K562 (cell line): ENCODE measurements at regions not wholly inside any gene's neighbourhood (a gene's known extent, or its start where the extent isn't known, plus 50 kb on each side); places are given as distances from the start of the nearest gene placed in this dataset.

Experiments used
- CBFA2T3 ChIP-seq: fragments of 450-650 bp; IDR thresholded peaks from 2 replicates; pipeline ENCODE4 v1.6.1; 2017
- FOSL1 ChIP-seq: fragments of 200-800 bp; sonication (Bioruptor generic); conservative IDR thresholded peaks from 2 replicates; pipeline ENCODE4 v1.6.1; 2016; ENCODE audit warnings: missing genetic modification characterization, missing compliant biosample characterization
- FOXK2 ChIP-seq, 2 experiments: fragments of 450-650 bp; IDR thresholded peaks in 1 of 2; conservative IDR thresholded peaks in 1 of 2; 2 replicates each; pipeline ENCODE4 v1.6.1; 2016; ENCODE audit warnings: low read depth in 2 of 2, mild to moderate bottlenecking in 1 of 2
- HDAC1 ChIP-seq, 2 experiments: fragments of 450-650 bp; IDR thresholded peaks; 2 replicates each; pipeline ENCODE4 v1.6.1; 2016 to 2017; ENCODE audit warnings: inconsistent platforms in 1 of 2, mild to moderate bottlenecking in 1 of 2, moderate library complexity in 1 of 2
- HSF4 ChIP-seq: fragments of 250-450 bp; sonication (Bioruptor Pico); IDR thresholded peaks from 2 replicates; pipeline ENCODE4 v2.1.2; 2022; ENCODE audit warnings: mild to moderate bottlenecking, moderate library complexity, borderline replicate concordance
- KDM1A ChIP-seq, 2 experiments: fragments of 450-650 bp; IDR thresholded peaks; 2 replicates each; pipeline ENCODE4 v1.6.1; 2016; ENCODE audit warnings: mild to moderate bottlenecking in 2 of 2
- MAX ChIP-seq: sonication (generic); formaldehyde crosslinking; IDR thresholded peaks from 2 replicates; pipeline ENCODE4 v1.9.0; 2022; ENCODE audit warnings: mild to moderate bottlenecking, missing genetic modification reagents
- MEIS2 ChIP-seq: fragments of 450-650 bp; IDR thresholded peaks from 2 replicates; pipeline ENCODE4 v1.6.1; 2014; ENCODE audit warnings: mild to moderate bottlenecking; ENCODE audit not compliant: partially characterized antibody
- PHF21A ChIP-seq: fragments of 450-650 bp; IDR thresholded peaks from 2 replicates; pipeline ENCODE4 v1.6.1; 2017; ENCODE audit warnings: low read depth, borderline replicate concordance
- PTRF ChIP-seq: fragments of 450-650 bp; IDR thresholded peaks from 2 replicates; pipeline ENCODE4 v1.6.1; 2016; ENCODE audit warnings: mild to moderate bottlenecking, missing genetic modification characterization, missing compliant biosample characterization
- SMAD1 ChIP-seq: fragments of 150-350 bp; IDR thresholded peaks from 2 replicates; pipeline ENCODE4 v1.6.1; 2014; ENCODE audit warnings: low read length, low read depth; ENCODE audit not compliant: partially characterized antibody
- TARDBP ChIP-seq: fragments of 450-650 bp; IDR thresholded peaks from 2 replicates; pipeline ENCODE4 v1.6.1; 2016
- ZBED1 ChIP-seq: IDR thresholded peaks from 2 replicates; pipeline ENCODE4 v1.6.1; 2014
- ZNF311 ChIP-seq: fragments of 250-450 bp; sonication (Bioruptor Pico); IDR thresholded peaks from 2 replicates; pipeline ENCODE4 v1.4.0; 2020; ENCODE audit warnings: mild to moderate bottlenecking, moderate library complexity
- ZNF695 ChIP-seq: fragments of 450-650 bp; formaldehyde crosslinking; IDR thresholded peaks from 2 replicates; pipeline ENCODE4 v1.4.0; 2020; ENCODE audit warnings: mild to moderate bottlenecking, moderate library complexity
- TF ChIP-seq, protein P1 (sequence below): IDR thresholded peaks from 2 replicates; pipeline ENCODE4 v1.6.1; 2012; ENCODE audit warnings: low read depth, low read length, improper control_type of control experiment, borderline replicate concordance
- TF ChIP-seq, protein P2 (sequence below): sonication (generic); formaldehyde crosslinking; IDR thresholded peaks from 2 replicates; pipeline ENCODE4 v1.8.0; 2022; ENCODE audit warnings: mild to moderate bottlenecking, missing genetic modification reagents
- TF ChIP-seq, protein P3 (sequence below): fragments of 450-650 bp; IDR thresholded peaks from 2 replicates; pipeline ENCODE4 v1.6.1; 2018; ENCODE audit not compliant: partially characterized antibody

- TF ChIP-seq, protein P1, sequence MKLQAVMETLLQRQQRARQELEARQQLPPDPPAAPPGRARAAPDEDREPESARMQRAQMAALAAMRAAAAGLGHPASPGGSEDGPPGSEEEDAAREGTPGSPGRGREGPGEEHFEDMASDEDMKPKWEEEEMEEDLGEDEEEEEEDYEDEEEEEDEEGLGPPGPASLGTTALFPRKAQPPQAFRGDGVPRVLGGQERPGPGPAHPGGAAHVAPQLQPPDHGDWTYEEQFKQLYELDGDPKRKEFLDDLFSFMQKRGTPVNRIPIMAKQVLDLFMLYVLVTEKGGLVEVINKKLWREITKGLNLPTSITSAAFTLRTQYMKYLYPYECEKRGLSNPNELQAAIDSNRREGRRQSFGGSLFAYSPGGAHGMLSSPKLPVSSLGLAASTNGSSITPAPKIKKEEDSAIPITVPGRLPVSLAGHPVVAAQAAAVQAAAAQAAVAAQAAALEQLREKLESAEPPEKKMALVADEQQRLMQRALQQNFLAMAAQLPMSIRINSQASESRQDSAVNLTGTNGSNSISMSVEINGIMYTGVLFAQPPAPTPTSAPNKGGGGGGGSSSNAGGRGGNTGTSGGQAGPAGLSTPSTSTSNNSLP = no peak
- no peak for TF ChIP-seq SMAD1
- TF ChIP-seq HDAC1 (IDR thresholded peaks at IDR 0.05) = peak in 1 of 2 experiments; percentile 95; a peak in 2 of 4 replicates
- no peak for TF ChIP-seq ZNF311 (CRISPR knock-in tag)
- TF ChIP-seq, protein P2, sequence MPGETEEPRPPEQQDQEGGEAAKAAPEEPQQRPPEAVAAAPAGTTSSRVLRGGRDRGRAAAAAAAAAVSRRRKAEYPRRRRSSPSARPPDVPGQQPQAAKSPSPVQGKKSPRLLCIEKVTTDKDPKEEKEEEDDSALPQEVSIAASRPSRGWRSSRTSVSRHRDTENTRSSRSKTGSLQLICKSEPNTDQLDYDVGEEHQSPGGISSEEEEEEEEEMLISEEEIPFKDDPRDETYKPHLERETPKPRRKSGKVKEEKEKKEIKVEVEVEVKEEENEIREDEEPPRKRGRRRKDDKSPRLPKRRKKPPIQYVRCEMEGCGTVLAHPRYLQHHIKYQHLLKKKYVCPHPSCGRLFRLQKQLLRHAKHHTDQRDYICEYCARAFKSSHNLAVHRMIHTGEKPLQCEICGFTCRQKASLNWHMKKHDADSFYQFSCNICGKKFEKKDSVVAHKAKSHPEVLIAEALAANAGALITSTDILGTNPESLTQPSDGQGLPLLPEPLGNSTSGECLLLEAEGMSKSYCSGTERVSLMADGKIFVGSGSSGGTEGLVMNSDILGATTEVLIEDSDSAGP (CRISPR knock-in tag) = no peak
- TF ChIP-seq, protein P3, sequence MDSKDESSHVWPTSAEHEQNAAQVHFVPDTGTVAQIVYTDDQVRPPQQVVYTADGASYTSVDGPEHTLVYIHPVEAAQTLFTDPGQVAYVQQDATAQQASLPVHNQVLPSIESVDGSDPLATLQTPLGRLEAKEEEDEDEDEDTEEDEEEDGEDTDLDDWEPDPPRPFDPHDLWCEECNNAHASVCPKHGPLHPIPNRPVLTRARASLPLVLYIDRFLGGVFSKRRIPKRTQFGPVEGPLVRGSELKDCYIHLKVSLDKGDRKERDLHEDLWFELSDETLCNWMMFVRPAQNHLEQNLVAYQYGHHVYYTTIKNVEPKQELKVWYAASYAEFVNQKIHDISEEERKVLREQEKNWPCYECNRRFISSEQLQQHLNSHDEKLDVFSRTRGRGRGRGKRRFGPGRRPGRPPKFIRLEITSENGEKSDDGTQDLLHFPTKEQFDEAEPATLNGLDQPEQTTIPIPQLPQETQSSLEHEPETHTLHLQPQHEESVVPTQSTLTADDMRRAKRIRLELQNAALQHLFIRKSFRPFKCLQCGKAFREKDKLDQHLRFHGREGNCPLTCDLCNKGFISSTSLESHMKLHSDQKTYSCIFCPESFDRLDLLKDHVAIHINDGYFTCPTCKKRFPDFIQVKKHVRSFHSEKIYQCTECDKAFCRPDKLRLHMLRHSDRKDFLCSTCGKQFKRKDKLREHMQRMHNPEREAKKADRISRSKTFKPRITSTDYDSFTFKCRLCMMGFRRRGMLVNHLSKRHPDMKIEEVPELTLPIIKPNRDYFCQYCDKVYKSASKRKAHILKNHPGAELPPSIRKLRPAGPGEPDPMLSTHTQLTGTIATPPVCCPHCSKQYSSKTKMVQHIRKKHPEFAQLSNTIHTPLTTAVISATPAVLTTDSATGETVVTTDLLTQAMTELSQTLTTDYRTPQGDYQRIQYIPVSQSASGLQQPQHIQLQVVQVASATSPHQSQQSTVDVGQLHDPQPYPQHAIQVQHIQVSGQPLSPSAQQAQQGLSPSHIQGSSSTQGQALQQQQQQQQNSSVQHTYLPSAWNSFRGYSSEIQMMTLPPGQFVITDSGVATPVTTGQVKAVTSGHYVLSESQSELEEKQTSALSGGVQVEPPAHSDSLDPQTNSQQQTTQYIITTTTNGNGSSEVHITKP = no peak
- TF ChIP-seq ZNF695 = no peak
- peak; percentile 99 for TF ChIP-seq KDM1A (IDR thresholded peaks at IDR 0.05)
- TF ChIP-seq FOSL1 (tag) = peak; percentile 68
- peak; percentile 76; the same call in 1 of the 2 replicates for TF ChIP-seq PHF21A
- TF ChIP-seq FOXK2 (conservative IDR thresholded peaks at IDR 0.05 in 1 of 2, IDR thresholded peaks at IDR 0.05 in 1 of 2; ENCODE audit: low read depth in 2 of 2) = no peak
- TF ChIP-seq TARDBP = no peak
- no peak for TF ChIP-seq HSF4 (CRISPR knock-in tag)
- TF ChIP-seq MEIS2 = peak; percentile 56
- peak; percentile 57 for TF ChIP-seq CBFA2T3
- no peak for TF ChIP-seq PTRF
- TF ChIP-seq ZBED1 = no peak
- TF ChIP-seq MAX (CRISPR knock-in tag) = no peak
- TF ChIP-seq, all 486 proteins: peak for 15
These were observed 136.9 kb upstream of the GATA6 start (continued) for GRCh38 chr18:22032392-22032961.
